HepG2 (cell line): ENCODE measurements at regions not wholly inside any gene's neighbourhood (a gene's known extent, or its start where the extent isn't known, plus 50 kb on each side); places are given as distances from the start of the nearest gene placed in this dataset.
"Not testable (repeated sequence)": the region's sequence is repeated elsewhere in the genome, so short reads cannot be mapped to it uniquely, and the experiment has no call there.

Experiments used
- ATAC-seq: fragments of 200-7000 bp; cut with Tn5 transposase; 3 replicates; pipeline ENCODE4 v1.9.1; 2020; ENCODE audit warnings: mild to moderate bottlenecking, moderate library complexity
- BruUV-seq: library from RNA; stranded (reverse); fragments of 400-500 nt; replicated peaks from 2 replicates; lab custom pipeline; 2021; lab: Mats Ljungman, UMichigan
- CTCF ChIA-PET: fragments of 300-600 bp; formaldehyde crosslinking; extraction: SDS; loops from one replicate; lab custom pipeline; 2021; ENCODE audit warnings: low total read pairs, inconsistent platforms, low intra/inter-chr PET ratio; lab: Yijun Ruan, JAX
- POLR2A ChIA-PET: fragments of 350-600 bp; sonication (Branson Sonifier 250); formaldehyde crosslinking; loops from one replicate; lab custom pipeline; 2020; ENCODE audit warnings: antibody characterized with exemption, inconsistent platforms; lab: Yijun Ruan, JAX
- DNase-seq: peaks from one replicate; pipeline ENCODE4 v3.0.0-alpha.2; 2015; ENCODE audit warnings: low spot score
- FAIRE-seq: peaks from 3 replicates; lab custom pipeline; 2011; peaks lifted over from hg19 to GRCh38; lab: Jason Lieb, UNC
- H2AFZ ChIP-seq: one replicate; pipeline ENCODE4 v1.6.1; 2011; ENCODE audit warnings: low read length, inconsistent platforms
- H3K27ac ChIP-seq: fragments of 300-600 bp; 3 replicates; pipeline ENCODE4 v1.8.0; 2011; ENCODE audit warnings: mixed run types, mild to moderate bottlenecking, mixed read lengths, low read length, inconsistent platforms; ENCODE audit not compliant: insufficient read depth; ENCODE audit errors: extremely low read length
- H3K27me3 ChIP-seq, 2 experiments: fragments of 200-600 bp in 1 of 2; 2 replicates in 1 of 2; 3 replicates in 1 of 2; pipeline versions ENCODE4 v1.6.0 to v1.8.0; 2011; ENCODE audit warnings: low read length in 2 of 2, mild to moderate bottlenecking in 2 of 2, moderate library complexity in 2 of 2, inconsistent platforms in 1 of 2; ENCODE audit not compliant: insufficient read depth in 2 of 2, control insufficient read depth in 1 of 2
- H3K36me3 ChIP-seq, 2 experiments: fragments of 200-600 bp in 1 of 2; replicated peaks in 1 of 2; 2 replicates in 1 of 2; 3 replicates in 1 of 2; pipeline versions ENCODE4 v1.5.1 to v1.8.0; 2011; ENCODE audit warnings: low read length in 2 of 2, inconsistent platforms in 1 of 2; ENCODE audit not compliant: insufficient read depth in 2 of 2, control insufficient read depth in 1 of 2
- H3K4me1 ChIP-seq: 2 replicates; pipeline ENCODE4 v1.5.1; 2012; ENCODE audit warnings: low read length, inconsistent platforms; ENCODE audit not compliant: insufficient read depth
- H3K4me2 ChIP-seq: 2 replicates; pipeline ENCODE4 v1.6.0; 2011; ENCODE audit warnings: low read depth, low read length, inconsistent platforms
- H3K4me3 ChIP-seq, 3 experiments: fragments of 200-600 bp in 1 of 3; sonication (generic), shearing (Covaris generic) in 1 of 3; replicated peaks in 1 of 3; 2 replicates each; pipeline ENCODE4 v1.5.1; 2011 to 2016; ENCODE audit warnings: low read length in 3 of 3, inconsistent platforms in 2 of 3, low read depth in 2 of 3, mild to moderate bottlenecking in 2 of 3, control low read depth in 1 of 3, mixed read lengths in 1 of 3; ENCODE audit not compliant: insufficient read depth in 1 of 3
- H3K79me2 ChIP-seq: one replicate; pipeline ENCODE4 v1.6.1; 2011; ENCODE audit warnings: low read length, inconsistent platforms; ENCODE audit not compliant: insufficient read depth
- H3K9ac ChIP-seq: 2 replicates; pipeline ENCODE4 v1.6.0; 2011; ENCODE audit warnings: mild to moderate bottlenecking, low read depth, low read length, inconsistent platforms; ENCODE audit not compliant: insufficient read depth
- H3K9me3 ChIP-seq: 2 replicates; pipeline ENCODE4 v1.5.1; 2012; ENCODE audit warnings: mild to moderate bottlenecking, low read length
- H4K20me1 ChIP-seq: 2 replicates; pipeline ENCODE4 v1.6.0; 2011; ENCODE audit warnings: inconsistent platforms, mild to moderate bottlenecking, low read length, moderate library complexity; ENCODE audit not compliant: insufficient read depth
- DNMT1 ChIP-seq: sonication (generic); formaldehyde crosslinking; IDR thresholded peaks from 2 replicates; pipeline ENCODE4 v1.5.1; 2020; ENCODE audit warnings: mild to moderate bottlenecking, missing genetic modification reagents
- GATAD2A ChIP-seq: IDR thresholded peaks from 2 replicates; pipeline ENCODE4 v1.6.1; 2016
- HMGA1 ChIP-seq: sonication (generic); formaldehyde crosslinking; conservative IDR thresholded peaks from 2 replicates; pipeline ENCODE4 v1.4.0; 2020; ENCODE audit warnings: missing genetic modification reagents
- MYNN ChIP-seq: sonication (generic); formaldehyde crosslinking; IDR thresholded peaks from 2 replicates; pipeline ENCODE4 v1.4.0; 2020; ENCODE audit warnings: mild to moderate bottlenecking, low read depth, missing genetic modification reagents
- NR1H2 ChIP-seq: sonication (generic); formaldehyde crosslinking; IDR thresholded peaks from 2 replicates; pipeline ENCODE4 v1.8.1; 2022; ENCODE audit warnings: low read depth, missing genetic modification reagents, borderline replicate concordance
- TCF7 ChIP-seq: sonication (generic); IDR thresholded peaks from 2 replicates; pipeline ENCODE4 v1.6.1; 2016; ENCODE audit warnings: antibody characterized with exemption, low read depth
- ZNF224 ChIP-seq: sonication (generic); formaldehyde crosslinking; IDR thresholded peaks from 2 replicates; pipeline ENCODE4 v1.5.0; 2020; ENCODE audit warnings: mild to moderate bottlenecking, missing genetic modification reagents
- ZNF232 ChIP-seq: sonication (generic); formaldehyde crosslinking; IDR thresholded peaks from 2 replicates; pipeline ENCODE4 v1.4.0; 2020; ENCODE audit warnings: missing genetic modification reagents, borderline replicate concordance
- ZNF552 ChIP-seq: sonication (generic); formaldehyde crosslinking; IDR thresholded peaks from 2 replicates; pipeline ENCODE4 v1.9.0; 2022; ENCODE audit warnings: missing genetic modification reagents, mild to moderate bottlenecking, borderline replicate concordance
- ZNF737 ChIP-seq: sonication (generic); formaldehyde crosslinking; IDR thresholded peaks from 2 replicates; pipeline ENCODE4 v1.5.0; 2020; ENCODE audit warnings: missing genetic modification reagents, mild to moderate bottlenecking, borderline replicate concordance
- ZSCAN31 ChIP-seq: sonication (generic); formaldehyde crosslinking; IDR thresholded peaks from 2 replicates; pipeline ENCODE4 v1.5.0; 2020; ENCODE audit warnings: low read depth, mild to moderate bottlenecking, missing genetic modification reagents
- WGBS: methylation state at CpG from one replicate; pipeline ENCODE4 v1.1.6; 2017; ENCODE audit warnings: low lambda C conversion rate; 5-methylcytosine and 5-hydroxymethylcytosine counted together
- in situ Hi-C: cut with HindIII; loops from 2 replicates; pipeline ENCODE4 v1.10.0; 2017; ENCODE audit warnings: low pct_unique_long_range_greater_than_20kb; ENCODE audit not compliant: extremely low pct_ligation_motif_present
- intact Hi-C: fragments of 100-400 bp; cut with micrococcal nuclease; formaldehyde crosslinking; loops from one replicate; pipeline ENCODE4 v1.10.0; 2022; ENCODE audit not compliant: unreplicated experiment
- TF ChIP-seq, protein P1 (sequence below): sonication (generic); formaldehyde crosslinking; IDR thresholded peaks from 2 replicates; pipeline ENCODE4 v1.5.0; 2020; ENCODE audit warnings: mild to moderate bottlenecking, missing genetic modification reagents
- TF ChIP-seq, protein P2 (sequence below): sonication (generic); formaldehyde crosslinking; IDR thresholded peaks from 2 replicates; pipeline ENCODE4 v1.5.1; 2020; ENCODE audit warnings: missing genetic modification reagents, mild to moderate bottlenecking, borderline replicate concordance
- TF ChIP-seq, protein P3 (sequence below): sonication (generic); formaldehyde crosslinking; IDR thresholded peaks from 2 replicates; pipeline ENCODE4 v1.9.0; 2022; ENCODE audit warnings: low read depth, missing genetic modification reagents

DNA sequence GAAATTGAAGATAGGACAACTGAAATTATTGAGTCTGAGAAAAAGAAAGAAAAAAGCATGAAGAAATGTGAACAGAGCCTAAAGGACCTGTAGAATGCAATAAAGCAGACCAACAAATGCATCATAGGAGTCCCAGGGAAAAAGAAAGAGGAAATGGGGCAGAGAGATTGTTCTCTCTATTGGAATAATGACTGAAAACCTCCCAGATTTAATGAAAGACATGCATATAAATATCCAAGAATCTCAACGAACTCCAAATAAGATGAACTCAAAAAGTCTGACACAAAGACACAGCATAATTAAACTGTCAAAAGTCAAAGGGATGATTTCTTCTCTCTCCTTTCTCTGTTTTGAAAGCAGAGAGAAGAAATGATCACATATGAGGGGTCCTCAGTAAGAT is 124.7 kb downstream of the MEX3B start:
- intact Hi-C loops: no loop called here
- no peak overlapping the region for H3K9ac ChIP-seq
- no peak for ATAC-seq
- no peaks in the 10 kb centered on the region for H3K4me1 ChIP-seq
- no peaks in the 10 kb centered on the region for H4K20me1 ChIP-seq
- H3K4me3 ChIP-seq: no peak overlapping the region
- DNase-seq: no peak
- no peaks in the 10 kb centered on the region for H3K27me3 ChIP-seq
- no peaks in the 10 kb centered on the region for H3K36me3 ChIP-seq
- peaks cover 35% of the 10 kb centered on the region for H3K9me3 ChIP-seq
- 4% methylated on average over 1 of the region's 1 CpG for WGBS
- no peaks in the 10 kb centered on the region for H3K79me2 ChIP-seq
- FAIRE-seq: no peak
- CTCF ChIA-PET: no interaction called here
- POLR2A ChIA-PET: no interaction called here
- H2AFZ ChIP-seq: no peak overlapping the region
- no TSS peak for BruUV-seq
- in situ Hi-C loops: no loop called here
- TF ChIP-seq, protein P1, sequence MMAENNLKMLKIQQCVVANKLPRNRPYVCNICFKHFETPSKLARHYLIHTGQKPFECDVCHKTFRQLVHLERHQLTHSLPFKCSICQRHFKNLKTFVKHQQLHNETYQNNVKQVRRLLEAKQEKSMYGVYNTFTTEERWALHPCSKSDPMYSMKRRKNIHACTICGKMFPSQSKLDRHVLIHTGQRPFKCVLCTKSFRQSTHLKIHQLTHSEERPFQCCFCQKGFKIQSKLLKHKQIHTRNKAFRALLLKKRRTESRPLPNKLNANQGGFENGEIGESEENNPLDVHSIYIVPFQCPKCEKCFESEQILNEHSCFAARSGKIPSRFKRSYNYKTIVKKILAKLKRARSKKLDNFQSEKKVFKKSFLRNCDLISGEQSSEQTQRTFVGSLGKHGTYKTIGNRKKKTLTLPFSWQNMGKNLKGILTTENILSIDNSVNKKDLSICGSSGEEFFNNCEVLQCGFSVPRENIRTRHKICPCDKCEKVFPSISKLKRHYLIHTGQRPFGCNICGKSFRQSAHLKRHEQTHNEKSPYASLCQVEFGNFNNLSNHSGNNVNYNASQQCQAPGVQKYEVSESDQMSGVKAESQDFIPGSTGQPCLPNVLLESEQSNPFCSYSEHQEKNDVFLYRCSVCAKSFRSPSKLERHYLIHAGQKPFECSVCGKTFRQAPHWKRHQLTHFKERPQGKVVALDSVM: no peak
- TF ChIP-seq, protein P2, sequence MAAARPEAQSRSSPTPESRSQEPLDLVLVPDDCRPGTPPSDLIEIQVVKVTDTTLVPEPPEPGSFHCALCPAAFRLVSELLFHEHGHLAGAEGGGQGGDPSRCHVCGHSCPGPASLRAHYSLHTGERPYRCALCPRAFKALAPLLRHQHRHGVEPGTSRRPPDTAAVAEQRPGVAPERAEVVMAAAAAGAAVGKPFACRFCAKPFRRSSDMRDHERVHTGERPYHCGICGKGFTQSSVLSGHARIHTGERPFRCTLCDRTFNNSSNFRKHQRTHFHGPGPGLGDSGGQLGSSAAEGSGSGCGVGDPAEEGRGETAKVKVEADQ (CRISPR knock-in tag): no peak
- no peak for TF ChIP-seq ZNF552 (CRISPR knock-in tag)
- no peak for TF ChIP-seq GATAD2A
- no peak for TF ChIP-seq MYNN (CRISPR knock-in tag)
- no peak for TF ChIP-seq DNMT1 (CRISPR knock-in tag)
- TF ChIP-seq ZNF224 (CRISPR knock-in tag): no peak
- TF ChIP-seq ZNF737 (CRISPR knock-in tag): no peak
- TF ChIP-seq, protein P3, sequence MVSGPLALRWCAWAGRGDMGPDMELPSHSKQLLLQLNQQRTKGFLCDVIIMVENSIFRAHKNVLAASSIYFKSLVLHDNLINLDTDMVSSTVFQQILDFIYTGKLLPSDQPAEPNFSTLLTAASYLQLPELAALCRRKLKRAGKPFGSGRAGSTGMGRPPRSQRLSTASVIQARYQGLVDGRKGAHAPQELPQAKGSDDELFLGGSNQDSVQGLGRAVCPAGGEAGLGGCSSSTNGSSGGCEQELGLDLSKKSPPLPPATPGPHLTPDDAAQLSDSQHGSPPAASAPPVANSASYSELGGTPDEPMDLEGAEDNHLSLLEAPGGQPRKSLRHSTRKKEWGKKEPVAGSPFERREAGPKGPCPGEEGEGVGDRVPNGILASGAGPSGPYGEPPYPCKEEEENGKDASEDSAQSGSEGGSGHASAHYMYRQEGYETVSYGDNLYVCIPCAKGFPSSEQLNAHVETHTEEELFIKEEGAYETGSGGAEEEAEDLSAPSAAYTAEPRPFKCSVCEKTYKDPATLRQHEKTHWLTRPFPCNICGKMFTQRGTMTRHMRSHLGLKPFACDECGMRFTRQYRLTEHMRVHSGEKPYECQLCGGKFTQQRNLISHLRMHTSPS: no peak
- TF ChIP-seq TCF7: no peak
- no peak for TF ChIP-seq ZSCAN31 (CRISPR knock-in tag)
- TF ChIP-seq ZNF232 (CRISPR knock-in tag): no peak
- TF ChIP-seq HMGA1: no peak
- TF ChIP-seq NR1H2: no peak
- no peak overlapping the region for H3K4me2 ChIP-seq
- no peak overlapping the region for H3K27ac ChIP-seq

DNA sequence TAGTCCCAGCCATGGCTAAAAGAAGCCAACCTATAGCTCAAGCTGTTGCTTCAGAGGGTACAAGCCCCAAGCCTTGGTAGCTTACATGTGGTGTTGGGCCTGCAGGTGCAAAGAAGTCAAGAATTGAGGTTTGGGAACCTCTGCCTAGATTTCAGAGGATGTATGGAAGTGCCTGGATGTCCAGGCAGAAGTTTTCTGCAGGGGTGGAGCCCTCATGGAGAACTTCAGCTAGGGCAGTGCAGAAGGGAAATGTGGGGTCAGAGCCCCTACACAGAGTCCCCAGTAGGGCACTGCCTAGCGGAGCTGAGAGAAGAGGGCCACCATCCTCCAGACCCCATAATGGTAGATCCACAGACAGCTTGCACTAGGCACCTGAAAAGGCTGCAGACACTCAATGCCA is 127.1 kb downstream of the MEX3B start:
- intact Hi-C loops, BruUV-seq, H4K20me1 ChIP-seq, FAIRE-seq, CTCF ChIA-PET, H2AFZ ChIP-seq, H3K9ac ChIP-seq, DNase-seq, ATAC-seq, H3K4me2 ChIP-seq, H3K4me1 ChIP-seq, H3K27me3 ChIP-seq, H3K4me3 ChIP-seq, H3K79me2 ChIP-seq, in situ Hi-C loops, POLR2A ChIA-PET, H3K27ac ChIP-seq, H3K36me3 ChIP-seq: not testable (repeated sequence)
- WGBS: 25% methylated on average over 1 of the region's 1 CpG
- peaks cover 35% of the 10 kb centered on the region for H3K9me3 ChIP-seq
